Cardiac muscle cell (in vitro differentiated cells and primary cell): ENCODE measurements at regions not wholly inside any gene's neighbourhood (a gene's known extent, or its start where the extent isn't known, plus 50 kb on each side); places are given as distances from the start of the nearest gene placed in this dataset.

Experiments
- DNase-seq, 2 donors: peaks; one replicate each; pipeline versions ENCODE4 v3.0.0 to v3.0.0-alpha.2; 2010 to 2017; ENCODE audit warnings: low read depth in 1 of 2, low spot score in 1 of 2
- H3K27ac ChIP-seq: fragments of 200-600 bp; sonication (generic); 2 replicates; pipeline ENCODE4 v1.5.1; 2016
- H3K27me3 ChIP-seq: fragments of 200-600 bp; sonication (generic); 2 replicates; pipeline ENCODE4 v1.6.0; 2016; ENCODE audit warnings: control low read depth
- H3K36me3 ChIP-seq: fragments of 200-600 bp; sonication (generic); 2 replicates; pipeline ENCODE4 v1.5.1; 2016; ENCODE audit warnings: control low read depth
- H3K4me1 ChIP-seq: fragments of 200-600 bp; sonication (generic); 2 replicates; pipeline ENCODE4 v1.8.1; 2017; ENCODE audit warnings: low read depth, mild to moderate bottlenecking, mixed run types
- H3K4me3 ChIP-seq: fragments of 200-600 bp; sonication (generic); 2 replicates; pipeline ENCODE4 v1.5.1; 2016; ENCODE audit warnings: mild to moderate bottlenecking
- H3K9me3 ChIP-seq: fragments of 200-600 bp; sonication (generic); 2 replicates; pipeline ENCODE4 v1.5.1; 2017; ENCODE audit warnings: low read depth, mild to moderate bottlenecking, control low read depth
- CTCF ChIP-seq: IDR thresholded peaks from 2 replicates; pipeline ENCODE4 v1.5.1; 2012; ENCODE audit warnings: low read depth, mild to moderate bottlenecking, low read length

- Histone ChIP-seq H3K27me3 (no peaks in the 10 kb centered on the region), H3K27ac (no peak overlapping the region), H3K36me3 (no peaks in the 10 kb centered on the region), H3K4me1 (no peaks in the 10 kb centered on the region), H3K9me3 (no peaks in the 10 kb centered on the region), H3K4me3 (no peak overlapping the region)
- no peak for TF ChIP-seq CTCF
- DNase-seq, result no peak
Measured at GRCh38 chr4:129974730-129975129, 878.8 kb downstream of the C4orf33 start.

- Histone ChIP-seq H3K27me3 (no peaks in the 10 kb centered on the region), H3K4me3 (no peak overlapping the region), H3K9me3 (no peaks in the 10 kb centered on the region), H3K4me1 (no peaks in the 10 kb centered on the region), H3K36me3 (no peaks in the 10 kb centered on the region), H3K27ac (no peak overlapping the region)
- TF ChIP-seq CTCF, result no peak
- no peak for DNase-seq
Measured at GRCh38 chr4:129978315-129978714, 882.4 kb downstream of the C4orf33 start.

- H3K36me3 ChIP-seq, result no peaks in the 10 kb centered on the region
- no peaks in the 10 kb centered on the region for H3K9me3 ChIP-seq
- H3K4me1 ChIP-seq, result no peaks in the 10 kb centered on the region
- H3K4me3 ChIP-seq, result no peak overlapping the region
- no peak for DNase-seq
- no peak overlapping the region for H3K27ac ChIP-seq
- no peak for TF ChIP-seq CTCF
- no peaks in the 10 kb centered on the region for H3K27me3 ChIP-seq
Measured at GRCh38 chr4:129988957-129989356, 893.0 kb downstream of the C4orf33 start.

- TF ChIP-seq CTCF, result no peak
- DNase-seq, result no peak
- H3K27ac ChIP-seq, result no peak overlapping the region
- no peaks in the 10 kb centered on the region for H3K27me3 ChIP-seq
- no peak overlapping the region for H3K4me3 ChIP-seq
- no peaks in the 10 kb centered on the region for H3K4me1 ChIP-seq
- H3K9me3 ChIP-seq, result no peaks in the 10 kb centered on the region
- H3K36me3 ChIP-seq, result no peaks in the 10 kb centered on the region
Measured at GRCh38 chr4:129994715-129995114, 898.8 kb downstream of the C4orf33 start.

GRCh38 chr4:129998436-129999150 is 902.6 kb downstream of the C4orf33 start:
- H3K4me3 ChIP-seq, result no peak overlapping the region
- H3K27me3 ChIP-seq, result no peaks in the 10 kb centered on the region
- H3K36me3 ChIP-seq, result no peaks in the 10 kb centered on the region
- H3K27ac ChIP-seq, result no peak overlapping the region
- DNase-seq, result no peak
- no peaks in the 10 kb centered on the region for H3K4me1 ChIP-seq
- no peak for TF ChIP-seq CTCF
- H3K9me3 ChIP-seq, result no peaks in the 10 kb centered on the region
